Kidney tubule cell (primary cell): ENCODE measurements at regions not wholly inside any gene's neighbourhood (a gene's known extent, or its start where the extent isn't known, plus 50 kb on each side); places are given as distances from the start of the nearest gene placed in this dataset.
A peak's percentile ranks its signal among the peaks of the same experiment; 100 is the strongest.
"Not testable (repeated sequence)": the region's sequence is repeated elsewhere in the genome, so short reads cannot be mapped to it uniquely, and the experiment has no call there.

Experiments
- DNase-seq: peaks from one replicate; pipeline ENCODE4 v3.0.0-alpha.2; 2018; ENCODE audit warnings: low spot score

DNA sequence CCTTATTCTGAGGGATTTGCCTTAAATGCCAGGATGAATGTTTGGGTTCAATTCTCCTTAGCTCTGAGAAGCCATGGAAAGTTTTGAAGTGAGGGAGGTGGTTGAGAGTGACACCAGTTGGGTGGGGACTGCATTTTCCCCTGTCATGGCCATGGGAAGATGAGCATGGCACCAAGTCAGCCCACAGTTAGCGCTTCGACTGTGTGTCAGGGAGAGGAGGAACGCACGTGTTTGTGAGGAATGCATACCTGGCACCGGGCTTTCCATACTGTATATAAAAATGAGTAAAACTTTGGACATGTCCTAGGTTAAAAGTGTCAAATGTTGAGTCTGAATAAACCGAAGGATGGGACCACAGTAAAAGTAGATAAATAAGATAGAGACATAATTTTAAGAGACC, 187.5 kb upstream of the KL start:
- no peak for DNase-seq

DNA sequence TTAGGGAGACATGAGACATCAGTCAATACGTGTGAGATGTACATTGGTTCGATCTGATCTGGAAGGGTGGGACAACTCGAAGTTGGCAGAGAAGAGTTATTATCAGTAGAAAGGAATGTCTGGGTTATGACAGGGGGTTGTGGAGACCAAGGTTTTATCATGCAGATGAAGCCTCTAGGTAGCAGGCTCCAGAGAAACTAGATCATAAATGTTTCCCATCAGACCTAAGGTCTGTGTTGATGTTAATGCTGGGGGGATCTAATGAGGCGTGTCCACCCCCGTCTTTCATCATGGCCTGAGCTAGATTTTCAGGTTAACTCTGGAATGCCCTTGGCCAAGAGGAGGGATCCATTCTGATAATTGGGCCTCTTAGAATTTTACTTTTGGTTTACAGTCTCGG, 187.0 kb upstream of the KL start:
- DNase-seq: peak; percentile 94

DNA sequence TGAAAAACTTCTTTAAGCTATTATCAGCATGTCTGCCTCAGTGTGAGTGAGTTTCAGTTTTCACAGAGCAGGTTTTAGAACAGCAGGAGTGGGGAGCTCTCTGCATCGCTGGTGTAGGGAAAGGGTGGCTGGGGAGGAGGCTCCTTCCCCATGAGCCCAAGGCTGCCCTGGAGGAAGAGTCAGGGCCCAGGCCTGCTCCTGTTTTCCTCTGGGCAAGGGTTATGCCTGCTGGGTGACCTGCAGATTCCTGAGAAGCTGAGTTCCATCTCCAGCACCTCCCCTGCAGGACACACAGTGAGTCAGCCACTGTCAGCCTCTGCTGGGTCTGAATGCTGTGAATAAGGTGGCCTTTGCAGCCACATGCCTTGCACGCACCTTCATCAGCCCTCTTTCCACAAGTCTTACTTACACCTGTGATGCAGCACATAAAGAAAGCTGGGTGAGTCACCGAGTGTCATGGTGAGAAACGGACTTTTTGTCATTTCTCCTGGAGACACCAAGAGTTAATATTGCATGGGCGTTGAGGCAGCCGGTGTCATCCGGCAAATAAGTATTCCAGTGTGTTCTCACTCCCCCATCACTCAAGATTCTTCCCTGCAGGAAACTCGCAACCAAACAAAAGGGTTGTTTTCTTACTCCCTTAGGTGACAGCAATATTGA, 186.4 kb upstream of the KL start:
- DNase-seq: peak; percentile 100

DNA sequence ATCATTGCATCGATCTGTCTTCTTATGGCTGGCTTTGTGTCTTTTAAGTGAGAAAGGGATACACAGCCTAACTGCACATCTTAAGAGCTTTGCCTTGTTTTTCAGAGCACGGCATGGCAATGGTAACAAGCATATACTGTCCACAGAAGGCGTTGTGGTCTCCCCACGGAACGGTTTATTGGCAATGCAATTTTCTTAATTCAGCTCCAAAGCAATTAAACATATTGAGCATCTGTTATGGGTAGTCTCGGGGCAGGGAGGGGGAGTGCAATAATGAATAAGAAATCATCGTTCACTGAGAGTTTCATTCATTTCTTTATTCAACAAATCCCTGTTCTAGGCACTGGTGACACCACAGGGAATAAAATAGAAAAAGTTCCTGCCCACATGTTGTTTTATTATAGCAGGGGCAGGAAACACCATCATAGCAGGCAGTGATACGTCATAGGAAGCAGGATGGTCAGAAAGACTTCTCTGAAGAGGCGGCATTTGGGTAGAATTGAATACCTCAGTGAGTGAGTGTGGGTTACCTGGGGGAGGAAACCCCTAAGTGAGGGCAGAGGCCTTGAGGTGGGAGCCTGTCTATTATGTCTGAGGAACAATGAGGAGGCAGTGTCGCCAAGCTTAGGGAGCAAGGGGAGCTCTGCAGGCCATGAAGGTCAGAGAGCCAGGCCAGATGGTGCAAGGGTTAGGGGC, 185.7 kb upstream of the KL start:
- DNase-seq: peak; percentile 10

DNA sequence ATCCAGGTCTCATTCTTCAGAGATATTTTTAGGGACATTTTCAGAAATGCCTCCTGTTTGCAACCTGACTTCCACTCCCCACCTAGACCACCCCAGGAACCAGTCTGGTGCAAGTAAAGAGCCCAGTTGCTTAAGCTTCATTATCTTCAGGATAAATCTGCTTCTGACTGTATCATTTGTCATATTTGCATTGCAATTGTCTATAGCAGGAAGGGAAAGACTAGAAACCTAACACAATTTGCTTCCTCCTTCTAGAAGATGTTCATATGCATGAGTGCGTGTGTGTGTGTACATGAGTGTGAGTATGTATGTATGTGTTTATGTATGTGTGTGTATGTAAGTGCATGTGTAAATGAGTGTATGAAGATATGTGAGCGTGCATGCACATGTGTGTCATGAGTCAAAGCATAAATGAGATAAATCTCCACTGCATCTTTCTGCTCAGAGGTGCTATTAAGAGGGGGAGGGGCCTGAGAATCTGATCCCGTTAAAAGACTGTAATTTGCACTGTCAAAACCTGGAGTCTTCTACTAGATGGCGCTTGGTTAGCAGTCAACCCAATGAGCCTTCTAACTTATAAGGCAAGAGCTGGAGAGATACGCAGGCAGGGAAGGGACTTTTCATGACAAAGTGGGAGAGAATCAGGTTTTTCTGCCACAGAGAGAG, 178.8 kb upstream of the KL start:
- no peak for DNase-seq

GRCh38 chr13:32837973-32838927, 178.0 kb upstream of the KL start:
- peak; percentile 49 for DNase-seq

- DNase-seq: peak; percentile 53
Measured at GRCh38 chr13:32838945-32839344, 177.3 kb upstream of the KL start.

DNA sequence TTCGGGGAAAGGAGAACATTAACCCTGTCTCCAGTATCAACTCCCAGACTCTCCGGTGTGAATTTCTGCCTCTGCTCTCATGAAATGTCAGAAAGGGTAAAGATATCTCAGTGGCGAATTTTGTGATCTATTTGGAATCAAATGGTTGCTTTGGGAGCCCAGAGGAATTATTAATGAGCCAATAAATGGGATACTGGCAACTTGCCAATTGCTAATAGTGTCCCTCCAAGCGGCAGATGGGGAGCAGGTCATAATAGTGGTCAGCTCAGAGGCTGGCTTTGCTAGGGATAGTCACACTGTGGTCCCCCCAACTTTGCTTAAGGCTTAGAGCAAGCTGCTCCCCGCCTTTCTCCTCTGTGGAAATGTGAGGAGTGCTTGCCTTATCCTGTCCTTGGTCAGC, 176.1 kb upstream of the KL start:
- no peak for DNase-seq

DNA sequence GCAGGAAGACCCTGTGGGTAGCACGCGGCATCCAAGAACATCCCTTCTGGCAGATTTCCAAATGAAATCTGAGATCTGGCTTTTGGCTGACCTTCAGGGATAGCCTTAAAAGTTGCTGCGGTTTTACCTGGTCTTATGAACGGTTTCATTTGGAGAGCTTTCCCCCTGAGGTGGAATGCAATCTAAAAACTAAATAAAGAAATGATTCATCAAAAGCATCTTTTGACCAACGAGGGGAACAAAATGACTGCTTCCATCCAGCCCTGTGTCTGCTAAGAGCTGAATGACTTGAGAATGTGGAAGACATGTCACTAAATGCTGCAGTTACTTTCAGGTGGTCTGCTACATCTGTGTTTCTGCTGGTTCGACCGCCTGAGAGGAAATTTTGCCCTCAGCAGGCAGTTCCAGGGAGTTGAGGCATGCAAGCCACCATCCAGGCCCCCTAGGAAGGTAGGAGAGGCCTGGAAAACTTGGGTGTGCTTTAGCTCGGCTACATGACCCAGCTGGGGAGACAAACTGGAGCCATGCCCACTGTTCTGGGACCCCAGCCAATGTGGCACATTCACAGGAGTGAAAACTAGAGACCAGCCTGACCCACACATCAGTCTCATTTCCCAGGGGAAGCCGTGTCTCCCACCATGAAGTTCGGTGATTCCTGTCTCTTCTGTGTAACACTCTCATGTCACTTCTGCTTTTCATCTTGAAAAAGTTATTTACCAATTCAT, 175.1 kb upstream of the KL start:
- DNase-seq: peak; percentile 26

- DNase-seq: peak; percentile 31
Measured at GRCh38 chr13:32845952-32846950, 170.0 kb upstream of the KL start.

GRCh38 chr13:32847976-32848375, 168.2 kb upstream of the KL start:
- not testable (repeated sequence) for DNase-seq

- DNase-seq: no peak
Measured at GRCh38 chr13:32849369-32849768, 166.9 kb upstream of the KL start.

DNA sequence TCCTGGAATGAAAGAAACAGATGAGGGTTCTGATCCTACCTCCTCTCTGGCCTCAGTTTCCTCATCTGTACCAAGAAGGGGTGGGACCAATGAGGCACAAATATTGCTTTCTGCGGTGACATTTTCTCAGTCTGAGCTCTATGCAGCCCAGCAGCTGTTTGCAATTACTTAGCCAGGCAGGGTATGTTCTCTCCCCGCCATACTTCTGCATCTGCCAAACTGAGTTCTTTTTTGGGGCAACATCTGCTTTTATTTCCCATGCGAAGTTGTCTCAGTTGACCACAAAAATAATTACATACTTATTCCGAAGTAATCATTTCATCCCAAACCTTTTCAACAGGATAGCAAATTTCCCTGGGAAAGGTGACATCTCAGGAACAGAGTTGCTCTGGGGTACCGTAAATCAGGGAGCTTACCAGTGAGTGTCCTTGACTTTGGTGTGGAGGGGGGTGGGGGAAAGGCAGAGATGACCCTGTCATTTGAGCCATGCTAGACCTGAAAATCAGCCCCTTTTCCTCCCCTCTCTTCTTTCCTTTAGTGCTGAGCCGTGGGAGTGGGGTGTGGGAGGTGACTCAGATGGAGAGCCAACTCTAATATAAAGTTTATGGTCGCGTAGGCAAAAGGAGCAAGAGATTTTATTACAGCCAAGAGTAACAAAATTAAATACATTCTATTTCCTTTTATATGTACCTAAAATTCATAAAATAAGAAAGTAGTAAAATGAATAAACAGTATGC, 165.7 kb upstream of the KL start:
- DNase-seq: no peak

DNA sequence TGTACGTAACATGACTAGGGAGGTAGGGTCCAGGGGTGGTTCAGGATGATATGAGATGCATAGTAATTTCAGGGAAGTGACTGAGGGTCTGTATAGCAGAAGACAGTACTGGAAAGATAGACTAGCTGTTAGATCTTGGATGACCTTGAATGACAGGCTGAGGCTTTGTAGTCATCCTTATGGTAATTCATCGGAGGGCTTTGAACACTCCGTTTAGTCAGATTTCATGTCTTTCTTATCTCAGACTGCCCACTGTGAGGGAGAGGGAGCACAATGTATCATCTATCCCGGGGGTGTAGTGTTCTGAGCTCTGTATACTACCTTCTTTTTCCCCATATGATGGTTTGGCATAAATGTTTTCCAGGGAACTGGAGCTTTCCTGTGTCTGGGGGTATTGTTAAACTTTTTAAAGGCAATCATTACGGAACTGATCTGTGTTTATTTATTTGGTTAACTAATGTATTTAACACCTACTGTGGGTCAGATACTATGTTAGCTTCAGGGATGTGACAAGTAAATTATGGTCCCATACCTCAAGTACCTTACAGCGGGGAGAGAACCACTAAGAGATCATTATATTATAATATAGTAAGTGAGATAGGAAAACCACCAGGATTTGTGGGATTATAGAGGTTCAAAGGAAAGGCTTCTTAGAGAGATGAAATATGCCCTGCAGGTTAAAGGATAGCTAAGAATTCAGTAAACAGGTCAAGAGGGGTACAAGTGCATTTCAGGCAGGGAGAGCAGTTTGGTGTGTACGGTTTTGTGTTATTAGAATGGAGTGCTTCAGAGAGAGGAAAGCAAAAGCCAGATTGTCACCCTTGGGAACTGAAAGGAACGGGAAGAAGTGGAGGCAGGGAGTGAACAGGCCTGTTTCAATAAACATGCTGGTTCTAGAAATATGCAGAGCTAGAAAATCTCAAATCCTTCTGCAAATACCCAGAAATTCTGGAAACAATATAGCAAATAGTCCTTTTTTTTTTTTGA, 164.8 kb upstream of the KL start:
- no peak for DNase-seq

DNA sequence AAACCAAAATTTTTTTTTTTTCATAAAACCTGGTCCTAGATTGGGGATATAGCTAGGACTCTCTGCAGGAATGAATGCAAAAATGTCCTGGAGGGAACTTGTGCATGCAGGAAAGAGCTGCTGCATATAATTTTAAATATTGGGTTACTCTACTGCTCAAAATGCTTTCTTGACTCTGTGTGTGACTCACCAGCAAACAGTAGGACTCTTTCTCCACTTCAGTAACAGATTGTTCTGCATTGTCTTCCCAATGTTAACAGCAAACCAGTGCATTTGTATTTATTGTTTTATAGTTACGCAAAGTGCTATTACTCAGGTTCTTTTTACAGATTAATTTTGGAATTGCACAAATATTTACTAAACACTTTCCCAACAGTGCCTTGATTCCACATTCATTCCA, 163.7 kb upstream of the KL start:
- DNase-seq: no peak

DNA sequence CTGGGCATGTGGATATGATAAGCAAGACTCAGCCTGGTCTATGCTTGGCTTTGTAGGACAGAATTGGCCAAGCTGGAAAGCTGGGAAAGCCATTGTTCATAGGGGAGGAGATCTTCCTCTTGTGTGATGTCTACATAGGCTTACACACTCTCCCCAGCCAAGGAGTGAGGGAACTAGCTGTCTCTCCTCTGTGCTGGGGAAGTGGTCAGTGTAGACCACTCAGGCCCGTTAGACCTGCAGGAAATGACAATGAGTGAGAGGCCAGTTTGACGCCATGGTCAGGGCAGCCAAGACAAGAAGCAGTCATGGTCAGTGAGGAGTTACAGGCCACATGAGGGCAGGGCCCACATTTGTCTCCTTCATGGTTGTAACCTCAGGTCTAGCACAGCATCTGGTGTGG, 159.1 kb upstream of the KL start:
- DNase-seq: no peak

- DNase-seq: no peak
Measured at GRCh38 chr13:32857689-32858088, 158.5 kb upstream of the KL start.

DNA sequence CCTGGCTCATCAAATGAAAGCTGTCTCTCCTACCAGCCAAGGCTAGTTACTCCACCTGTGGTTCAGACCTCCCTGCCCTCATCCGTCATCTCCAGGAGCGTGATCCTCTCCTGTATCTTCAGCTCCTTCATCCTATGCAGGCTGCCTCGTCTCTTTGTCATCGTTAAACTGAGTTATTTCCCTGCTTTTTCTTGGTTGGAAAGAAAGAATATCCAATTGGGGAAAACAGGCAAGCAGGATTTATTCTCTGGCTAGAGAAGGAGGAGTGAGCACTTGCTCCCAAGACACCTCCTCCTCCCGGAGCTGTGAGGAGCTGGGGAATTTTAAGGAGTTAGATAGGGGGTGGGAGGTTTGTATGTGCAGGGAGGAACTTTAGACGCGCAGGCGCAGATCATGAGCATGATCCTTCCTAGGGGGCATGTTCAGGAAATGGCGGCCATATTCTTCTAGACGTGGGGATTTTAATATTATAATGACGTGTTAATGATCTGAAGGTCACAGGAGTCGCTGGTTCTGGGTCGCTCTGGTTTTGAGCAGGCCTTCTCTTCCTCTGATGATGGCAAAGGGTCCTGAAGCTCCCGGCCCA, 156.4 kb upstream of the KL start:
- DNase-seq: no peak
